ENCODE measurements at regions not wholly inside any gene's neighbourhood (a gene's known extent, or its start where the extent isn't known, plus 50 kb on each side); places are given as distances from the start of the nearest gene placed in this dataset.

- ATAC-seq (ENCODE audit: low FRiP score) (no peak), DNase-seq (ENCODE audit: low spot score) (no peak)
- TF ChIP-seq, protein P1, sequence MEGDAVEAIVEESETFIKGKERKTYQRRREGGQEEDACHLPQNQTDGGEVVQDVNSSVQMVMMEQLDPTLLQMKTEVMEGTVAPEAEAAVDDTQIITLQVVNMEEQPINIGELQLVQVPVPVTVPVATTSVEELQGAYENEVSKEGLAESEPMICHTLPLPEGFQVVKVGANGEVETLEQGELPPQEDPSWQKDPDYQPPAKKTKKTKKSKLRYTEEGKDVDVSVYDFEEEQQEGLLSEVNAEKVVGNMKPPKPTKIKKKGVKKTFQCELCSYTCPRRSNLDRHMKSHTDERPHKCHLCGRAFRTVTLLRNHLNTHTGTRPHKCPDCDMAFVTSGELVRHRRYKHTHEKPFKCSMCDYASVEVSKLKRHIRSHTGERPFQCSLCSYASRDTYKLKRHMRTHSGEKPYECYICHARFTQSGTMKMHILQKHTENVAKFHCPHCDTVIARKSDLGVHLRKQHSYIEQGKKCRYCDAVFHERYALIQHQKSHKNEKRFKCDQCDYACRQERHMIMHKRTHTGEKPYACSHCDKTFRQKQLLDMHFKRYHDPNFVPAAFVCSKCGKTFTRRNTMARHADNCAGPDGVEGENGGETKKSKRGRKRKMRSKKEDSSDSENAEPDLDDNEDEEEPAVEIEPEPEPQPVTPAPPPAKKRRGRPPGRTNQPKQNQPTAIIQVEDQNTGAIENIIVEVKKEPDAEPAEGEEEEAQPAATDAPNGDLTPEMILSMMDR (IDR thresholded peaks at IDR 0.05) = no peak
Measured at GRCh38 chr2:30310371-30310770, 79.0 kb downstream of the LBH start.

DNA sequence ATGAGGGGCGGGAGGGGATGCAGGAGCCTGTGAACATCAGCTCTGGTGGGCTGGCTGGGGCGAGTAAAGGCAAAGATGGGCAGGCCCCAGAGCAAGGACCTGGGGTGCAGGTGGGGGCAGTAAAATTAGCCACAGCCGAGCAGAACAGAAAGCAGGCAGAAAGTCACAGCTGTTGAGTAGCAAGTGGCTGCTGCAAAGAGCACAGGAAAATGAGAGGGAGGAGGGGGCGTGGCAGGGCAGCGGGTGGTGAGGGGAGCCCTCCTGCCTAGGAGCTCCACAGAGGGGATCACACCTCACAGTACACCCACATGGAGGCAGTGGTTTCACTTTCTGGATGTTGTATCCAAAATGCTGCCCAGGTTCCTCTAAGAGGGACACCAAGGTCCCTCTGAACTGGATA, 79.6 kb downstream of the LBH start:
- TF ChIP-seq, protein P1 (IDR thresholded peaks at IDR 0.05) = no peak
- ATAC-seq (ENCODE audit: low FRiP score) (no peak), DNase-seq (ENCODE audit: low spot score) (no peak)

- TF ChIP-seq, protein P1 (IDR thresholded peaks at IDR 0.05) = no peak
- DNase-seq (ENCODE audit: low spot score) = no peak
- no peak for ATAC-seq (ENCODE audit: low FRiP score)
Measured at GRCh38 chr2:30311711-30312110, 80.4 kb downstream of the LBH start.

- TF ChIP-seq, protein P1 (IDR thresholded peaks at IDR 0.05) = no peak
- DNase-seq (ENCODE audit: low spot score) = no peak
Measured at GRCh38 chr2:30312916-30313315, 81.6 kb downstream of the LBH start.

GRCh38 chr2:30314981-30315380, 83.6 kb downstream of the LBH start:
- DNase-seq (ENCODE audit: low spot score) (no peak), ATAC-seq (ENCODE audit: low FRiP score) (no peak)
- TF ChIP-seq, protein P1 (IDR thresholded peaks at IDR 0.05) = no peak

More at GRCh38 chr2:30312916-30313315, 81.6 kb downstream of the LBH start:
- ATAC-seq (ENCODE audit: low FRiP score) = no peak

DNA sequence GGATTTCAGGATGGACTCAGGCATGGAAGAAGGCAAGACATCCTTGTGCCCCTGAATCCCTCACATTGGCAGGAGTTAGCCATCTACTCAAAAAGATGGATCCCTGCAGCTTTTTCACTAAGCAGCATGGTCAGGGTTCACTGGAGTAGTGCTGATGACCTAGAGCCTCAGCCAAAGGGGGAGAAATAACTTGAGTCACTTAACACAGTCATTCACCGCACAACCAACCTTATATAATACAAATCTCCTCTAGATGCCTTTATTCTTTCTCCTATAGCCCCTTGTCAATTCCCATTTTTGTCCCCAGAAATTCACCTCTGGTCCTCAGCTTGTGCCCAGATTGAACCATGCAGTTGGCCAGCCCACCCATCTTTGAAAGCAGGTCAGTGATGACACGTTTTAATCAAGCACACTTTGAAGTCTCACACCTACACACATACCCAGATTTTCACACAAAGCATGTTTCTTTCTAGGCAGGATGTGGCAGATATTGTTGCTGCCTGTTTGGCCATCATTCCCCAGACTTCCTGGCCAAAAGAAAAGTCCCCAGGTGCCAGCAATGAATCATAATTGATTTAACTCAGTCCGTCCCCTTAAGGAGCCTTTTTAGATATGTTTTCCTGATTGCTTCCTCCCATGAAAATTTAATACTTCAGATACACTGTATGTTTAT, 84.2 kb downstream of the LBH start:
- TF ChIP-seq, protein P1 (IDR thresholded peaks at IDR 0.05) = no peak
- no peak for ATAC-seq (ENCODE audit: low FRiP score)

GRCh38 chr2:30316408-30316807, 85.1 kb downstream of the LBH start:
- DNase-seq (ENCODE audit: low spot score) (no peak), ATAC-seq (ENCODE audit: low FRiP score) (no peak)

More for the DNA sequence above, 84.2 kb downstream of the LBH start:
- DNase-seq (ENCODE audit: low spot score) = no peak

More at GRCh38 chr2:30316408-30316807, 85.1 kb downstream of the LBH start:
- TF ChIP-seq, protein P1 (IDR thresholded peaks at IDR 0.05) = no peak
